Fibroblast of lung (primary cell): ENCODE measurements at regions not wholly inside any gene's neighbourhood (a gene's known extent, or its start where the extent isn't known, plus 50 kb on each side); places are given as distances from the start of the nearest gene placed in this dataset.

Experiments used
- EZH2 ChIP-seq: IDR thresholded peaks from 2 replicates; pipeline ENCODE4 v1.5.1; 2012; ENCODE audit warnings: low read length, control low read depth, mild to moderate bottlenecking; ENCODE audit errors: missing control alignments
- TF ChIP-seq, protein P1 (sequence below), 2 donors: IDR thresholded peaks in 1 of 2; conservative IDR thresholded peaks in 1 of 2; 1 replicate in 1 of 2; 2 replicates in 1 of 2; pipeline ENCODE4 v1.5.1; 2011 to 2012; ENCODE audit warnings: low read length in 2 of 2, control low read depth in 1 of 2, inconsistent platforms in 1 of 2, low read depth in 1 of 2, mild to moderate bottlenecking in 1 of 2

DNA sequence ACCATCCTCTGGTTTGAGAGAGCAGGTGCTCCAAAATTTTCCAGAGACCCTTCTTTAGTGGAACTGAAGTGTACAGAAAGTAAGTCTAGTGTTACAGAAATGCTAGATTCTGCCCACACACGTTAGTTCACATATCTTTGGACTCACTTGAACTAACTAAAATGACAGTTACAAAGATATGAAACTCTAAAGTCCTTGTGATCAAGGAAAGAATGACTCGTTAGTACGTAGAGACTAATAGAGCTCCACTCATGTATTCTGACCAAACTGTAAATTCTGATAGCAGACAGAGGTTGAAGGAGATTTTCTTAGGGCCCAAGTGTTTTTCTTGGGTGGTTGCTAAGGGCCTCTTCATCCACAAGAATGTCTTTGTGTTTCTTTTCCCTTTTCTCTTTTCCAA lies 491.5 kb upstream of the B3GALT2 start:
- TF ChIP-seq EZH2 = no peak
- TF ChIP-seq, protein P1, sequence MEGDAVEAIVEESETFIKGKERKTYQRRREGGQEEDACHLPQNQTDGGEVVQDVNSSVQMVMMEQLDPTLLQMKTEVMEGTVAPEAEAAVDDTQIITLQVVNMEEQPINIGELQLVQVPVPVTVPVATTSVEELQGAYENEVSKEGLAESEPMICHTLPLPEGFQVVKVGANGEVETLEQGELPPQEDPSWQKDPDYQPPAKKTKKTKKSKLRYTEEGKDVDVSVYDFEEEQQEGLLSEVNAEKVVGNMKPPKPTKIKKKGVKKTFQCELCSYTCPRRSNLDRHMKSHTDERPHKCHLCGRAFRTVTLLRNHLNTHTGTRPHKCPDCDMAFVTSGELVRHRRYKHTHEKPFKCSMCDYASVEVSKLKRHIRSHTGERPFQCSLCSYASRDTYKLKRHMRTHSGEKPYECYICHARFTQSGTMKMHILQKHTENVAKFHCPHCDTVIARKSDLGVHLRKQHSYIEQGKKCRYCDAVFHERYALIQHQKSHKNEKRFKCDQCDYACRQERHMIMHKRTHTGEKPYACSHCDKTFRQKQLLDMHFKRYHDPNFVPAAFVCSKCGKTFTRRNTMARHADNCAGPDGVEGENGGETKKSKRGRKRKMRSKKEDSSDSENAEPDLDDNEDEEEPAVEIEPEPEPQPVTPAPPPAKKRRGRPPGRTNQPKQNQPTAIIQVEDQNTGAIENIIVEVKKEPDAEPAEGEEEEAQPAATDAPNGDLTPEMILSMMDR (conservative IDR thresholded peaks at IDR 0.05 in 1 of 2, IDR thresholded peaks at IDR 0.05 in 1 of 2; ENCODE audit: low read depth in 1 of 2, low read length in 2 of 2) = no peak
